ENCODE measurements at regions not wholly inside any gene's neighbourhood (a gene's known extent, or its start where the extent isn't known, plus 50 kb on each side); places are given as distances from the start of the nearest gene placed in this dataset.
"Not testable (repeated sequence)": the region's sequence is repeated elsewhere in the genome, so short reads cannot be mapped to it uniquely, and the experiment has no call there.

DNA sequence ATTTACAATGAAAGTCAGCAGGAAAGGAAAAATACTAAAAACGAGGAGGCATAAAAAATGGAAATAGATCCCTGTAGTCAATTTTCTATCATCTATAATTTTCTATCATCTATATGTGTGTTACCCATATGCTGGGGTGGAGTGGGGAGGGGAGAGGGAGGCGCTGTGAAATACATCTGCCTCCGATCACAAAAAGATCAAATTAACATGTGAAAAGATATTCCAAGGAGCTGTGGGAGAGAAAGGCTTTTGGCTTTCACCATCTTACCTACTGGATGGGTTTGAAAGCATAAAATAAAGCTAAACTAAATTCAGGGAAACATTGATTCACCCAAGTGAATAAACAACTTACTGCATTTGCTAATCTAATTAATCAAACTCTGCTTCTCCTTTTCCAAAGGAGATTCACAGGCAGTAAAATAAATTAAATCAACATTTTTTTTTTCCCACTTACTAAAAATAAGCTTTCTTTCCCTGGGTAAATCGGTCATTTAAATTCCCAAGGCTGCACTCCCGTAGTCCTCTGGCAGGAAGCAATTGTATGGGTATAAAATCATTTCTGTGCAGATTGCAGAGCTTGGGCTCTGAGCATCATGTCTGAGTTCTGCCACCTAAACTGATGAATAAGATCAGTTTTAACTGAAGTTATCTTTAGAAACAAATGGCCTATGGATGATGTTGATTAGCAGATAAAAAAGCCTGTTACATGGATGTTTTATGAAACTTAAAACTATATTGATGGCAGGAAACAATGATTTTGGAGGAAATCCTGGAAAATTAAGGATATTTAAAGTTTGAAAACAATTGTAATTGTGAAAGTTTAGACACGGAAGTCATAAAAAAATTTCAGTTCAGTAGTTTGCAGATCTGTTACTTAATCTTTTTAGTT lies 147.9 kb downstream of the SOX4 start:
- intact Hi-C loops (cut with micrococcal nuclease), result no loop called here

DNA sequence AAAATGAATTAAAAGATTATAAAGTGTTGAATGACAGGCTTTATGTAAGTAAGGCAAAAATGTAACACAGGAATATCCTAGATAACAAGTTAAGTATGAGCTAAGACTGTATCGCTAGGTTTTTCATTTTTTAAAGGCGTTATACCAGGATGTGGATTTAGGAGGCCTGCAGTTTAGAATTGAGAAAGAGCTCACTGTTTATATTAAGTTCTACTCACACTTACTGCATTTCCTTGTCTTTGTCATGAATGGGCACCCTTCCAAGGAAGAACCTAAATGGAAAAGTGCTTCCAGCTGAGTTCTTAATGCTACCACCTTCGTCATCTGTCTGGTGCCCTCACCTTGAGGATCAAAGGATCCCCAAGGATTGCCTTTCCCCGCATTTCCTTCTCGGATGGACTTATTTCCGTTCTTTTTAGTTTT lies 148.7 kb downstream of the SOX4 start:
- intact Hi-C loops (cut with micrococcal nuclease), result no loop called here

- intact Hi-C loops (cut with micrococcal nuclease), result no loop called here
Observed at GRCh38 chr6:21744331-21744730, 150.8 kb downstream of the SOX4 start.

- intact Hi-C loops (cut with micrococcal nuclease), result no loop called here
Observed at GRCh38 chr6:21745543-21746337, 152.2 kb downstream of the SOX4 start.

DNA sequence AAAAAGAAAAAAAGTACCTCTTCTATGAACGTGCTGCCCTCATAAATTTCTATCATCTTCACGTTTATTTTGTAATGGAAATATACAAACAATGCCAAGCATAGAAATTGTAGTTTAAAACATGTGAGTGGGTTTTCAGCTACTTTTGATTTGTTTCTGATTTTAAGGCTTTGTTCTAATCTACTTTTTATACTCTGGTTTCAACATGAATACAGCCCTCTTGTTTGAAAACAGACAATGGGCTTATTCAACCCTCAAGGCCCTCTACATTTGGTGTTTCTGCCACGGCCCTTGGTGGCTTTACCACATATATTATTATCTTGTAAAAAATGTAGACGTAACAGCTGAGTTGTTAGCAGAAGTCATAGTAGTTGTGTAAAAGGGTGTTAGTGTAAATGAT lies 153.9 kb downstream of the SOX4 start:
- intact Hi-C loops (cut with micrococcal nuclease), result no loop called here

GRCh38 chr6:21748343-21749056 lies 154.9 kb downstream of the SOX4 start:
- intact Hi-C loops (cut with micrococcal nuclease), result no loop called here

GRCh38 chr6:21749754-21750153 lies 156.2 kb downstream of the SOX4 start:
- intact Hi-C loops (cut with micrococcal nuclease), result no loop called here

DNA sequence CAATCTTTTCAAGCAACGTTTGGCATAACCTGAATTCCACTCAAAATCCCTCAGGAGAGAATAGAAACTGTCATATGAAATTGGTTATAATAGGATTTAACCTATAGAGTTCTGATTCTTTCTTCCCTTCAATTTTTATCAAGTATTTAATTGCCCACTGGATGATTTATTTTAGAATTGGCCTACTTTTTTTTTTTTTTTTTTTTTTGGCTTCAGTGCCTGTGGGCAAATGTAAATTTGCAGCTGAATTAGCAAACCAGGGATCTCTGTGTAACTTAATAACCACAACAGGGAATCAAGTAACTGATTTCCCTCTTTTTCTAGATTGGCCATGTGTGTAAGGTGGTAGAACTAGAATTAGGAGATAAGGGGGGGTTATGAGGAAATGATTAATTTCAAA lies 157.0 kb downstream of the SOX4 start:
- intact Hi-C loops (cut with micrococcal nuclease), result no loop called here

GRCh38 chr6:21751608-21752007 lies 158.1 kb downstream of the SOX4 start:
- intact Hi-C loops (cut with micrococcal nuclease), result no loop called here

DNA sequence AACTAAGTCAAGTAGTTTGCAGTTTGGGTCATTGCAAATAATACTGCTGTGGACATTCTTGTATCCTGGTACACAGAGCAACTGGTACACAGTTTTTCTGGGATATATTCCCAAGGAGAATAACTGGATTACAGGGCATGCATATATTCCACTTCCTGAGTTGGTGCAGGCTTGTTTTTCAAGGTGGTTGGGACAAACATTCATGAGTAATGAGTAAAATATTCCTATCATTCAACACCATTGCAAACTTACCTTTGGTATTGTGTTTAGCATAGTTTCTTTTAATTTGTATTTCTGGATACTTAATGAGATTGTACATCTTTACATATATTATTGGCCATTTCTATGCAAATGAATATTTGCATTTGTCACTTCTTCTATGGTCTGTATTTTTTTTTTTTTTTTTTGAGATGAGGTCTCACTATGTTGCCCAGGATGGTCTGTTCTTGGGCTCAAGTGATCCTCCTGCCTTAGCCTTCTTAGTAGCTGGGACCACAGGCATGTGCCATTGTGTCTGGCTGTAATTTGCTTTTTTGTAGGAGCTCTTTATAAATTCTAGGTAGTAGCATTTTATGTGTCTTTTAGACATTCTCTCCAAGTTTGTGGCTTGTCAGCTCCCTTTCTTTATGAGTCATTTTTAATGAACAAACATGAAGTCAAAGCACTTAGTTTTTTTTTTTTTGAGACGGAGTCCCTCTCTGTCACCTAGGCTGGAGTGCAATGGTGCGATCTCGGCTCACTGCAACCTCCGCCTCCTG lies 158.7 kb downstream of the SOX4 start:
- intact Hi-C loops (cut with micrococcal nuclease), result no loop called here

- intact Hi-C loops (cut with micrococcal nuclease), result no loop called here
Observed at GRCh38 chr6:21753241-21754108, 159.9 kb downstream of the SOX4 start.

- intact Hi-C loops (cut with micrococcal nuclease), result no loop called here
Observed at GRCh38 chr6:21754891-21755290, 161.3 kb downstream of the SOX4 start.

- intact Hi-C loops (cut with micrococcal nuclease), result no loop called here
Observed at GRCh38 chr6:21756487-21756886, 162.9 kb downstream of the SOX4 start.

GRCh38 chr6:21757392-21757791 lies 163.8 kb downstream of the SOX4 start:
- intact Hi-C loops (cut with micrococcal nuclease), result not testable (repeated sequence)

DNA sequence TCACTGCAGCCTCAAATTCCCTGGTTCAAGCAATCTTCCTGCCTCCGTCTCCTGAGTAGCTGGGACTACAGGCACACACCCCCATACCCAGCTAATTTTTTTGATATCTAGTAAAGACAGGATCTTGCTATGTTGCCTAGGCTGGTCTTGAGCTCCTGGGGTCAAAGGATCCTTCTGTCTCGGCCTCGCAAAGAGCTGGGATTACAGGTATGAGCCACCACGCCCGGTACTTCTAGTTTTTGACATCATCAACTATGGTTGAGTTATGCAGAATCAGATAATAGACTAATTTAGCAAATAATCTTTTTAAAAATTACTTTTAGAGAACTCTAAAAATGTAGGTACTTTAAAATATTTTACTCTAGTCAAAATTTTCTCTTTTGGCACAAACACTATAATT lies 166.2 kb downstream of the SOX4 start:
- intact Hi-C loops (cut with micrococcal nuclease), result no loop called here

DNA sequence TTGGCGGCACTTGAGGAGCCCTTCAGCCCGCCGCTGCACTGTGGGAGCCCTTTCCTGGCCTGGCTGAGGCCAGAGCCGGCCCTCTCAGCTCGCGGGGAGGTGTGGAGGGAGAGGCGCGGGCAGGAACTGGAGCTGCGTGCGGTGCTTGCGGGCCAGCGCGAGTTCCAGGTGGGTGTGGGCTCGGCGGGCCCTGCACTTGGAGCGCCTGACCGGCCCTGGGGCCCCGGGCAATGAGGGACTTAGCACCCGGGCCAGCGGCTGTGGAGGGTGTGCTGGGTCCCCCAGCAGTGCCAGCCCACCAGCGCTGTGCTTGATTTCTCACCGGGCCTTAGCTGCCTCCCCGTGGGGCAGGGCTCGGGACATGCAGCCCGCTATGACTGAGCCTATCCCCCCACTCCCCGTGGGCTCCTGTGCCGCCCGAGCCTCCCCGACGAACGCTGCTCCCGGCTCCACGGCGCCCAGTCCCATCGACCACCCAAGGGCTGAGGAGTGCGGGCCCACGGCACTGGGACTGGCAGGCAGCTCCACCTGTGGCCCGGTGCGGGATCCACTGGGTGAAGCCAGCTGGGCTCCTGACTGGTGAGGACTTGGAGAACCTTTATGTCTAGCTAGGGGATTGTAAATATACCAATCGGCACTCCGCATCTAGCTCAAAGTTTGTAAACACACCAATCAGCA lies 167.6 kb downstream of the SOX4 start:
- intact Hi-C loops (cut with micrococcal nuclease), result not testable (repeated sequence)

- intact Hi-C loops (cut with micrococcal nuclease), result no loop called here
Observed at GRCh38 chr6:21764989-21765388, 171.4 kb downstream of the SOX4 start.

DNA sequence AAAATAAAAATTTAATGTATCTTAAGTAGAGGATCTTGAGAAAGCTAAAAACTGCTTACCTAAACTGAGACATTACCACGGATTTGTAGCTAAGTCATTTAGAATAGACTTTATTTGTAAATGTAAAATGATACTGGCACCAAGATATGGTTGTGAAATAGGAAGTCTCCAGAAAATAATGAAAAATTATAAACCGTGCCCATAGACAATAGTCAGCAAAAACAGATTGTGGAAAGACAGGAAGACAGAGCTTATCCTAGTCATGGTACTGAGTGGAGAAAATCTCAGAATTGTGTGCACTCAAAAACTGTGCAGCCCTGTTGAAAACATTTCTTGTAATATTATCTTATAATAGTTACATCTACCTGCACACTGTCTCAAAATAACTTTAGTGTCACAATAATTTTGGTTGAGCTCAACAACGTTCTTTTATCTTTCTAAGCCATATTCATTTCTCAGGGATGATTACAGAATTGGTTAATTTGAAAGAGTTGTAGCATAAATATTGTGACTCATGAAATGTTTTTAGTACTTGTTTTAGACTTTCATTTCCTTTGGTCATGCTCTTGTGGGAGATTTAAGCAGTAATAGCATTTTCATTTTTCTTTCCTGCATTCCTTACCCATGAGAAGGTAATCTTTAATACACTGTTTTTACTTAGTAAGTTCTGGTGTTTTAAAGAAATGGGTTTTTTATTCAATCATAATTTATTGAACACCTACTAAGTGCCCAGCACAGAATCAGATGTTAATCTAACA lies 174.5 kb downstream of the SOX4 start:
- intact Hi-C loops (cut with micrococcal nuclease), result no loop called here

DNA sequence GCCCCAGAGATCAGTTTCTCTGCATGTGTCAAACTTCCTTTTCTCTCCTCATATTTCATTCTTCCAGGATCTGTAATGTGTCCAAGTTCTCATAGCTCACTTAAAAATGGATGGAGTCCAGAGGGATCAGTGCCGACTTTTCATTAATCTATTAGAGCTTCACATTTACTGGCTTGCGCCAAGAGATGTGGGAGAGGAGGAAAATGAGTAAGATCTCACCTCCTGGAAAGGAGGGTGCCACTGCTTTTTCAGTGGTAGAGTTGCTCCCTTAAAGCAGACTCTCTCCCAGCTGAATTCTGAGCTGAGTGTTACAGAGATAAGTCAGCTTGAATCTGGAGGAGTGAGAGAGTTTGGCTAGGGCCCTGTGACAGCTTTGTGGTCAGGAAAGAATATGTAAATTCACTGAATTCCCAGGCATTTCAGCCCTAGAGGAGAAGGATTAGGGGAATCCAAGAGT lies 175.9 kb downstream of the SOX4 start:
- intact Hi-C loops (cut with micrococcal nuclease), result no loop called here
